Kidney tubule cell (primary cell): ENCODE measurements at regions not wholly inside any gene's neighbourhood (a gene's known extent, or its start where the extent isn't known, plus 50 kb on each side); places are given as distances from the start of the nearest gene placed in this dataset.

Source experiments
- DNase-seq: peaks from one replicate; pipeline ENCODE4 v3.0.0-alpha.2; 2018; ENCODE audit warnings: low spot score

GRCh38 chrX:131703646-131704045, 159.8 kb downstream of the OR13H1 start:
- DNase-seq: peak; percentile 9

DNA sequence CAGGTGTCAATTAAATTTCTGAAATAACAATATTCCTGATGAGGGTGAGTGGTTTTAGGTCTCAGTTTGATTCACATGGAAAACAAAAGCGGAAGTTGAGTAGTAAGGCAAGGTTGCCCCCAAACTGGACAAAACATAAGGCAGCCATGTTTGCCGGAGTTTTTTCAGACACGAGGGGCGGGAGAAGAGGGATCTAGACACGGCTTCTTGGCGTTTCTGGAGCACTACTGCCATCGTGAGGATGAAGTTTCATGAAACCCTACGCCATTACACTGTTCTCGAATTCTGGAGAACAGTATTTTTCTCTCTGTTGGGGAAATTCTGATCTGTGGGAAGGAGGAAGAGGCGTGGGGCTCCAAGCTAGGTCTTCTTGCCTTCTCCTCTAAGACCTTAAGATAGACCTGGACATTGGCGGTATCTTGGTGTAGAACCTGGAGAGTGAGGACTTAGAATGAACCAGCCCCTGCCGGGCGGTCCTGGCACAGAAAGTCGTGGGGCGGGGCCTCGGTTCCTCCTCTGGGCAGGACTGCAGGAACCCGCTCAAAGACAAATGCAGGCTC, 160.3 kb downstream of the OR13H1 start:
- DNase-seq: peak; percentile 81

- no peak for DNase-seq
These were observed 165.7 kb downstream of the OR13H1 start for GRCh38 chrX:131709553-131709952.

GRCh38 chrX:131711478-131711867, 167.6 kb downstream of the OR13H1 start:
- no peak for DNase-seq

DNA sequence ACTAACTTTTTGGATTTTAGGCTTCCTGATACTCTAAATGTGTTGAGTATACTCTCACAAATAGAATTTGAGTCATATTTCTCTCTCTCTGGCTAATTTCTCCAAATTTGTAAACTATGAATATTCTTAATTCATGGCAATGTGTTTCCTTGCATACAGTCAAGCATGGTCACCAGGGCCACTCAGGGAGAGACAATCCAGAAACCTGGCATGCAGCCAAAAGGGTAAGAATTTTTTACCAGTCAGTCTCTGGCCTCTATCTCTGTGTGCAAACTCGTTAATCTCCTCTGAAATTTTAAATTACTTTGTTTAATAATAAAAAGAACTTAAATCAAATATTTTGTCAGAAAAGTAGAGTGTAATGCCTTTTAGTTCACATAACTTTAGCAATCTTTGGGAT, 179.8 kb downstream of the OR13H1 start:
- no peak for DNase-seq

GRCh38 chrX:131724292-131724691, 180.4 kb downstream of the OR13H1 start:
- DNase-seq: no peak

DNA sequence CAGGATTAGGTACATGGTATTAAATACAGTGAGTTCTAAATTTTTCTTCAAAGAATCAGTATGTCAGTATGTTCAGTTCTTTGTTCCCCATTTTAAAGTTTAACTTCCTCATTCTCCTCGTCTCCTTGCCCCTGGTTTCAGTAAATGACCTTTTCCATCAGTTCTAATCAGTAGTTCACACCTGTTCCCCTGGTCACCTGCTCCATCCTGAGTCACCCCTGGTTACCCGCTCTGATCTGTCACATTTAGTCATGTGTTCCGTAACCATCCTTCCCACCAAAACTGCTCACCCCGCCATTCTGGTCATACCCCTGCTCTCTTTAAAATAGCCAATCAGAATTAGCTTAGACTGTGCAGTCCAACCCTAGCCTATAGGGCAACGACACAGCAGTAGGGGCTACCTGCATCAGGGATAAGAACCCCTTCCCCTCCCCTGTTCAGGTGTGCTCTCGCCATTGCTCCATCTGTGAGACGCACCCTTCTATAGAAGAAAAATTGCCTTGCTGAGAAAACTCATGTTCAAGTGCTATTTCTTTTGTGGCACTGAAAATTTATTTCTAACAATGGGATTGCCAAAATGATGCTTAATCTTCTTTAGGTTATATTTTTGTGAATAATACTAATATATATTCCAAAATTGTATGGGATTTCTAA, 181.3 kb downstream of the OR13H1 start:
- no peak for DNase-seq

- no peak for DNase-seq
These were observed 183.9 kb downstream of the OR13H1 start for GRCh38 chrX:131727778-131728177.

- DNase-seq: peak; percentile 83
These were observed 184.6 kb downstream of the OR13H1 start for GRCh38 chrX:131728295-131729145.

DNA sequence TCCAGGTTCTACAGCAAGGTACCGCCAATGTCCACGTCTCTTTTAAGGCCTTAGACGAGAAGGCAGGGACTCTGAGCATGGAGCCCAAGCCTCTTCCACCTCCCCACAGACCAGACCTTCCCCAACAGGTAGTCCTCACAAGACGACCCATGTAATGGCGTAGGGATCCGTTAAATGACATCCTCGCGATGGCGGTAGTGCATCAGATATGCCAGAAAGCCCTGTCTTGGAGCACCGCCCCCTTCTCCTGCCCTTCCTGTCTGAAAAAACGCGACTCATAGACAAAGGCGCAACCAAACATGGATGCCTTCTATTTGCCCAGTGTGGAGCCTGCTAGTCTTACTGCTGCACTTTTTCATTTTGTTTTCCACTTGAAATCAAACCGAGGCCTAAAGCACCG, 185.4 kb downstream of the OR13H1 start:
- peak; percentile 85 for DNase-seq

DNA sequence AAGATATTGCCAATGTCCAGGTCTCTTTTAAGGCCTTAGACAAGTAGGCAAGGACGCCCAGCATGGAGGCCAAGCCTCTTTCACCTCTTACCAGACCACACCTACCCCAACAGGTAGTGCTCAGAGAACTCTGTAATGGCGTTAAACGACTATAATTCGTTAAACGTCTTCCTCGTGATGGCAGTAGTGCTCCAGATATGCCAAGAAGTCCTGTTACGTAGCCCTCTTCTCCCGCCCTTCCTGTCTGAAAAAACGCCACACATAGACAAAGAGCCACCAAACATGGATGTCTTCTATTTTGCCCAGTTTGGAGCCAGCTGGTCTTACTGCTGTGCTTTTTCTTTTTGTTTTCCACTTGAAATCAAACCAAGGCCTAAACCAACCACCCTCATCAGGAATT, 190.7 kb downstream of the OR13H1 start:
- DNase-seq: peak; percentile 82

DNA sequence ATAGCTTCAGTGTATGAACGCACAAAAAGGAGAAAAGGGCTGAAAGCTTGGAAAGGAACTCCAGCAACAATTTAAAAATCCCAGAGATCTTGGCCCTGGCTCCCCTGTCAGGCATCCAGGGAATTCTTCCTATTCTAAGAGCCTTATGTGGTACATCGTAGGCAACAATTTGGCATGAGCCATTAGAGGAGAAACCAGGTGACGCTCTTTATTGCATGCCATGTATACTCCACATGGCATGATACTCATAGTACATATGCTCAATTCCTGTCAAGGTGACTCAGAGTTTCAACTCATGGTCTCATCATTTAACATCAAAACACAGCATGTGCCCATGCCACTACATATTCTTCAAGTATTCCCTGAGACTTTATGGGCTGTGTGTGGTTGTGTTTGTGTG, 191.3 kb downstream of the OR13H1 start:
- DNase-seq: peak; percentile 29

GRCh38 chrX:131739823-131740222, 195.9 kb downstream of the OR13H1 start:
- DNase-seq: no peak

GRCh38 chrX:131741103-131741581, 197.3 kb downstream of the OR13H1 start:
- peak; percentile 82 for DNase-seq

DNA sequence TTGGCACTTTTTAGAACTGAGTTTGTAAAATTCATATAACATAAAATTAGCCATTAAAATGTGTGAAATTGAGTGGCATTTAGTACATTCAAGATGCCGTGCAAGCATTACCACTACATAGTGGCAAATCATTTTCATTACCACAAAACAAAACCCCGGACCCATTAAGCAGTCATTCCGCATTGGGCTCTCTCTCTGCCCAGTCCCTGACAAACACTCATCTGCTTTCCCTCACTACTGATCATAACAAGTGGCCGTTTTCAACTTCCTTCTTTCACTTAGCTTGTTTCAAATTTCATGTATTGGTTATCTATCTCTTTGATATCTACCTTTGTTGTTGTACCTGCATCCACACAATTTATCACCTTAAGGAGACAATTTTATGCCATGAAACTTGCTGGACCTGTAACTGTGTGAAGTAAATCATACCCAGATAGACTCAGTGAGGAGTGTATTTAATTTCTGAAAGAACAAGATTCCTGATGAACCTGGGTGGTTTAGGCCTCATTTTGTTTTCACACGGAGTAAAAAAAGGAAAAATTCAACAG, 202.1 kb downstream of the OR13H1 start:
- DNase-seq: no peak

DNA sequence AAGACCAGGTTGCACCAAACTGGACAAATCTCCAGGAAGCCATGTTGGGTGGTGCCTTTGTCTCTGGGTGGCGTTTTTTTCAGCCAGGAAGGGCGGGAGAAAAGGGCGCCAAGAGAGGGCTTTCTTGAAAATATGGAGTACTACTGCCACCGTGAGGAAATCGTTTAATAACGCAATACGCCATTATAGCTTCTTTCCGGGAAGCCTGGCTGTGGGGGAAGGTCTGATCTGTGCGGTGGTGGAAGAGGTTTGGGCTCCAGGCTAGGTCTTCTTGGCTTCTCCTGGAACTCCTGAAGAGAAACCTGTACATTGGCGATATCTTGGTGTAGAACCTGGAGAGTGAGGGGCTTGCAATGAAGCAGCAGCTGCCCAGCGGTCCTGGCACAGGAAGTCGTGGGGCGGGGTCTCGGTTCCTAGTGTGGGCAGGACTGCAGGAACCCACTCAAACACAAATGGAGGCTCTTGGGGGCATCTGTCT, 202.7 kb downstream of the OR13H1 start:
- peak; percentile 80 for DNase-seq

- DNase-seq: peak; percentile 86
These were observed 203.3 kb downstream of the OR13H1 start for GRCh38 chrX:131747173-131747572.

DNA sequence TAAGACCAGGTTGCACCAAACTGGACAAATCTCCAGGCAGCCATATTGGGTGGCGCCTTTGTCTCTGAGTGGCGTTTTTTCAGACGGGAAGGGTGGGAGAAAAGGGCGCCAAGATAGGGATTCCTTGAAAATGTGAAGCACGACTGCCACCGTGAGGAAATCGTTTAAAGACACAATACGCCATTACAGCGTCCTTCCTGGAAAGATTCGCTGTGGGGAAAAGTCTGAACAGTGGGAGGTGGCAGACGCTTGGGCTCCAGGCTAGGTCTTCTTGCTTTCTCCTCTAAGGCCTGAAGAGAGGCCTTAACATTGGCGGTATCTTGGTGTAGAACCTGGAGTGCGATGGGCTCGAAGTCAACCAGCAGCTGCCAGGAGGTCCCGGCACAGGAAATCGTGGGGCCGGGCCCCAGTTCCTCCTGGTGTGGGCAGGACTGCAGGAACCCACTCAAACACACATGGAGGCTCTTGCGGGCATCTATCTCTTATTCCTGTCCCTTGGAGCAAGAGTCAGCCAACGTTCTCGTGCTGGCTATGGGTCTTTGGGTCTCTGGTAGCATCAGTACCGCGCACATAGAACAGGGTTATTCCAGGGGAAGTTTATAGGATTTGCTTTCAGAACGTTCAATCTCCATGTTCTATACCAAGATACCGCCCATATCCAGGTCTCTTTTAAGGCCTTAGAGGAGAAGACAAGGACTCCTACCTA, 208.8 kb downstream of the OR13H1 start:
- DNase-seq: peak; percentile 85

DNA sequence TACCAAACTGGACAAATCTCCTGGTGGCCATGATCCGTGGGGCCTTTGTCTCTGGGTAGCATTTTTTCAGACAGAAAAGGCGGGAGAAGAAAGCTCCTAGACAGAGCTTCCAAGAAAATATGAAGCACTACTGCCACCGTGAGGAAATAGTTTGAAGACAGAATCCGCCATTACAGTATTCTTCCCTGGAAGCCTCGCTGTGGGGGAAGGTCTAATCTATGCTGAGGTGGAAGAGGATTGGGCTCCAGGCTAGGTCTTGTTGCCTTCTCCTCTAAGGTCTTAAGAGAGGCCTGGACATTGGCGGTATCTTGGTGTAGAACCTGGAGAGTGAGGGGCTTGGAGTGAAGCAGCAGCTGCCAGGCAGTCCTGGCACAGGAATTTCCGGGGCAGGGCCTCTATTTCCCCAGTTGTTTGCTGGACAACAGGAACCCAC, 218.9 kb downstream of the OR13H1 start:
- DNase-seq: peak; percentile 76

DNA sequence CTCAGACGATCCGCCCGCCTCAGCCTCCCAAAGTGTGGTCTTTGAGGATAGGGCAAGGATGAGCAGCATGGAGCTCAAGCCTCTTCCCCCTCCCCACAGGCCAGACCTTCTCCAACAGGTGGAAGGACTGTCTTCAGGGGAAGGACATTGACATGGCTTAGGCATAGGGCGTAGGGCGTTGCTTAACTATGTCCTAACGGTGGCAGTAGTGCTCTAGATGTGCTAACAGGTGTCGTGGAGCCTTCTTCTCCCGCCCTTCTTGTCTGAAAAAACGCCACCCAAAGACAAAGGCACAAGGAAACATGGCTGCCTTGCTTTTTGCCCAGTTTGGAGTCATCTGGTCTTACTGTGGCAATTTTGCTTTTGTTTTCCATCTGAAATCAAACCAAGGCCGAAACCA, 219.8 kb downstream of the OR13H1 start:
- peak; percentile 85 for DNase-seq

DNA sequence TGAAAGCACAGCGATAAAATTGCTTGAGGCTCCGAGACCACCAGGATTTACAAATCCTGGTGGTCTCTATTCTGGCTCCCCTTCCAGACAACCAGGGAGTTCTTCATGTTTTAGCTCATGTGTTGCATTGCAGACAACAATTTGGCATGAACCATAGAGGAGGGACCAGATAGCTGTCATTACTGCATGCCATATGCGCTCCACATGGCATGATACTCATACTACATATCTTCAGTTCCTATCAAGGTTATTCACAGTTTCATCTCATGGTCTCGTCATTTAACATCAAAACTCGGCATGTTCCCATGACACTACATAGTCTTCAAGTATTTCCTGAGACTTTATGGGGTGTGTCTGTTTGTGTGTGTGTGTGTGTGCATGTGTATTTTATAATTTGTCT, 220.3 kb downstream of the OR13H1 start:
- no peak for DNase-seq
